HG03342 (cell line): ENCODE measurements at regions not wholly inside any gene's neighbourhood (a gene's known extent, or its start where the extent isn't known, plus 50 kb on each side); places are given as distances from the start of the nearest gene placed in this dataset.
"Not testable (repeated sequence)": the region's sequence is repeated elsewhere in the genome, so short reads cannot be mapped to it uniquely, and the experiment has no call there.

Experiments
- ATAC-seq: cut with Tn5 transposase; IDR thresholded peaks from one replicate; pipeline ENCODE4 v1.9.1; 2021; ENCODE audit warnings: mild to moderate bottlenecking, moderate library complexity; ENCODE audit not compliant: unreplicated experiment

DNA sequence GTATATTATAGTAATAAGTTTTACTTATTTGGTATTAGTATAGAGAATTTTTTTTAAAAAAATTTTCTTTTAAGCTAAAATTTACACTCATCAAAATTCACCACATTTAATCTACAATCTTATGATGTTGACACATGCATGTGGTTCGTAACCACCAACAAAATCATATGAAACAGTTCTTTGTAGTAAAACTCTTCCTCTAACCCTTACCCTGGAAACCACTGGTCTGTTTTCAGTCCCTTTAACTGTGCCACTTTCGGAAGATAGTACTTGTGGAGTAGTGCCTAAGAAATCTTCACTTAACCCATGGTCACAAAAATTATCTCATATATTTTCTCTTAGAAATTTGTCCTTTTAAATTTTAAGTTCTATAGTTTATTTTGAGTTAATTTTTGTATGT, 1498.8 kb downstream of the MAT2B start:
- no peak for ATAC-seq

DNA sequence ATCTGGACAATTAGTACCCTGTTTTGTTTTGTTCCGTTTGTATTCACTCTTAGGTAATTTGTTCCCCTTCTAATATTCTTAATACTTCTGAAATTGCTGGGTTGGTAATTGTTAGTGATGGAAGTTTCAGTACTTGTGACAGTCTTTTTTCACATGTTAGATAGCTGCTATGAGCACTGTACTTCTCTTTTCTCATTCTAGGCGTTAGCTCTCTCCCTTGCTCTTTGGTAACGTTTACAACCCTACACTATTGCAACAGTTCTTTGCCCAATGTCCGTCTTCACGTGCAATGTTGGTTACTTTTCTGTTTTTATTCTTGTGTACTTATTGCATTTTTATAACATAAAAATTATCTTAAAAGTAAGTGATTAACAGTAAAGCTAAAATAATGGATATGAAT, 1509.0 kb downstream of the MAT2B start:
- no peak for ATAC-seq

DNA sequence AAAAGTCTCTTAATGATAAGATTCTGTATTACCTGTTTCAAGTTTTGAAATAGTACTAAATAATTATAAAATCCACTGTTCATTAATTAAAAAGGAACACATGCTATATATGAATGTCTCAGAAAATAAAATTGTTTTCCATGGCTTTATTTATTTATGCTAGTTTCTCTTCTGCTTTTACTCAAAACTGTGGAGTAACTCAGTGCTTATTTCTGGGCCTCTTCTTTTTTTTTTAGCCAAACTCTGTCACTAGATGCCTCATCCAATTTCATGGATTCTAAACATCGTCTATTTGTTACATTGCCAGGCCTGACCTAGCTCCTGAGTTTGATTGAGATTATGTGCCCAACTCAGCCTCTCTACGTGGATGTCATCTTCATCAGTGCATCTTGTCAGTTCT, 1509.7 kb downstream of the MAT2B start:
- no peak for ATAC-seq

DNA sequence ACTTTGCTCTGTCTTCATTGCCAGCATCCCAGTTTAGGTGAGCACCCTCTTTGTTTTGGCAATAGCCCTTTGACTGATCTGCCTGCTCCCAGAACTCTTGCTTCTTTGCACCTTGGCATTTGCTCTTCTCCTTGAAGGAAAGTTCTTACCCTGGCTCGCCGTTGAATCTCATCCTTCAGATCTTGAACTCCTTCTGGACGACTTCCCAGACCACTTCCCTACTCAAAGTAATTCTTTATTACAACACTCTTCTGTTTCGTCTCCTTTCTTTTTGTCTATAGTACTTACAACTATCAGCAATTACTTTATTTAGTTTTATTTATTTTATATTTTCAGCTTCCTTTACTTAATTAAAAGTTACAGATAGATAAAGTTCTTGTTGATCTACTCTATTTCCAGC, 1510.1 kb downstream of the MAT2B start:
- no peak for ATAC-seq

DNA sequence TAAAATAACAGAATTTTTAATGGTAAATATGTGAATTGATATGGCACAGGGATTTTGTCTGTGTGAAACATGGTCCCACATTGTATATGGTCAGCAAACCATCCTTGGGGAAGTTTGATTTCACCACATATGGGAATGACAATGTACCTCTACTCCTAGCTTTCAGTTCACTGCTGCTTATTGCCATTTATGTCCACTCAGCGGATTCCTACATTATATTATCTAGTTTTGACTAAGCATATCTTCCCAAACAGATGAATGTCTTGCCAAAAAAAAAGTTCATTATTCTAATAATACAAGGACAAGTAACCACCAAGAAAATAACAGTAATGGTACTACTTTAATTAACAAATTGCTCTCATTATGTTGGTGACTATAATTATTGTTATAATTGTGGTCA, 1521.6 kb downstream of the MAT2B start:
- ATAC-seq, result no peak

DNA sequence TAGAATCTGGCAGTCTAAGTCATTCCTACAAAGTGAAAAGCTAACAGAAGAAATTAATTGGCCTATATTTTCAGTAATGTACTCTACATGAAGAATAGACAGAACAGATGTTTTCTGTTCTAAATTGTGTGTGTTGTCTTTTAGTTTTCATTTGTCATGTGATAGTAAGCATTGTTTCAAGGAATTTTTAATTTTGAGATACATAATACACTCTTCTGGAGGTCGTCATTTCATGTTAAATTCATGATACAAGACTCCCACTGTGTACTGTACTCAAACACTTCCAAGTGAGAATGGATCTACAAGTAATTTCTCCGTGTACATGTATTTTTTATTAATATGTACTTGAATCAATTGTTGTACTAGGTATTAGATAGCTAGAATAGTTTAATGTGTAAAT, 1522.9 kb downstream of the MAT2B start:
- no peak for ATAC-seq

DNA sequence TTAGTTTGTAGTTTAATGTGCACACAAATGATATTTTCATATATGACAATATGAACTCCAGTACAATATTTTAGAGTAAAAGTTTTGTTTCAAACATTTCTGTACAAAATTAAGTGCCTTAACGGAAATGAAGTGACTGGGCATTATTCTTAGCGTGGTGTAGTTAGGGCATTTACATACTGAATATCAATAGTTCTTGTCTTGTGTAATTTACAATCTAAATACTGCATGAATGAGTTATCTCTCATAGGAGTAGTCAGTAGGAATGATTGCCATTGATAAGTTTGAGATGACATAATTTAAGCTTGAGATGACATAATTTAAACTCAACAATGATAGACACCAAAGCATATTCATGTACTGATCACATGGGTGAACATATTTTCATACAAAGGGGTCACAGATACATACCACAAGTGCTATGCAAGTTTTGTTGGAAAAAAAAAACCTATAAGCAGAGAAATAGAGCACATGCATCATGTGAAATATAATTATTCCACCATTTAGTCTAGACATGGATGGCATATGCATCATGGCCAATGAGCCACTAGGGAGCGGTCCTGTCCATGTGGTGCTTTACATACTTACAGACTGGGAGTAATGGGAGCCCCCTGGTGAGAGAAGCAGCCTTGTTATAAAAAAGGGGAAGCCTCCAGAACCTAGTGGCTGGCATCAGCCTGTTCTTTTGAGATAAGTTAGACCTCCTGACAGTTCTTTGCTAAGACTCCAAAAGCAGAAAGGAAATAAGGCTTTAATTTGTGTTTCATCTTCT, 1523.9 kb downstream of the MAT2B start:
- no peak for ATAC-seq

DNA sequence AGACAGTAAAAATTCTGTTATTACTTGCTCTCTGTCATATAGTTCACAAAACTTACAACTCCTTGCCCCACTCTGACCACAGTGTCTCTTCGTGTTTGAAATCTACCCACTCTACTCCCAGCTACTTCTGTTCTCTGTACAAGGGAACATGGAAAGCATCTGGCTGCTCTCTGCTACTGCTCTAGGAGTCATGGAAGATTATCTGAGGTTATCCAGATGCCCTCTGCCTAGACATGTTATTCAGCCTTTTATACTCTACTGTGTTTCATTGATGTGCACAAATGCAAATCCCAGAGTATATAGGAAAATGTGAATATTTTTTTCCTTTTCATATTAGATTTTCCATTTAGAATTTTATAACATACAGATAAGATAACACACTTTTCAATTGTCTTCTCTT, 1525.6 kb downstream of the MAT2B start:
- no peak for ATAC-seq

DNA sequence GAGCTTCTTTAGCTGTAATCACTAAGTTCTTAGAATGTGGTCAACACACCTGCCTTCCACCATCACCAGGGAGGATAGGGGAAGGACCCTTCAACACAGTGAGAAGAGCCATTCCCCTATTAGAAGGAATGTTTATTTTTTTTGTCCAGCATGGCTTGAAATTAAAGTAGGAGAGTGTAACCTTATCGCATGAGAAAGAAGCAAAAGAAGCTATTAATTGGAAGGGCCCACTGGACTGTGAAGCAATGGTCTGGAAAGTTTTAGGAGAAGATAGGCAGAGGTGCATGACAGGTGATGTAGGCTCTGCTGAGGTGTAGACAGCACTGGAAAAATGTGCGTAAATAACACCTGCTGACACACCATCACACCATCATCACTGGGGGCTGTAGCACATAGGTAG, 1526.0 kb downstream of the MAT2B start:
- no peak for ATAC-seq

DNA sequence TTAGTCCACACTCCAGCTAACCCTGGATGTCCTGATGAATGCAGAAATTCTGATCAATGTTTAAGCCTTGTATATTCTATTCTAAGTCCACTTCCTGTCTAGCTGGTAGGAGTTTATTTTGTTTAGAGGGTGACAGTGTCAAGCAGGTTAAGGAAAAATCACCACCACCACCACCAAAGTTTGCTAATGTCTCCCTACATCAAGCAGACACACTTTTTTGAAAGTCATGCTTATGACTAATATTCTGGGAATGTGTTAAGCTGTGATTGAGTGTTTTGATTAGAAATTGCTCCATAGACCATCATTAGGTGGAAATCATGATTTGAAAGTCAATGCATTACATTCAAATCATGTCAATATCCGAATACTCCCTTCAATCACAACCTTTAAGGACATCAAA, 1530.1 kb downstream of the MAT2B start:
- ATAC-seq, result no peak

DNA sequence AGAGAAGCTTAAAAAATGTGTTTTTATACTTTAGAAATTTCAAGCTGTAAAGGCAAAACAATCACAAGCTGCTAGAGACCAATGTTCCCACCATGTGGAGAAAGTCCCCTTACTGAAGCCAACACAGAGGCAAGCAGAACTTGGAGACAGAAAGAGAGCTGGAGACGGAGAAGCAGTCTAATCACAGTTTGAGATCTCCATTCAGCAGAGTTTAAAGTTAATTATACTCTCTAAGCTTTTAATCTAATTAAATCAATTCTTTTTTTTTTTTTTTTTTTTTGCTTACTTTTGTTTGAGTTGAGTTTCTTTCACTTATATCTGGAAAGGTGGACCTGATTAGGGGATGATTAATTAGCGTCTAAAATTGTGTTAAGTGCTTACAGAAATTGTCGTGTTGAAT, 1534.3 kb downstream of the MAT2B start:
- ATAC-seq, result no peak

DNA sequence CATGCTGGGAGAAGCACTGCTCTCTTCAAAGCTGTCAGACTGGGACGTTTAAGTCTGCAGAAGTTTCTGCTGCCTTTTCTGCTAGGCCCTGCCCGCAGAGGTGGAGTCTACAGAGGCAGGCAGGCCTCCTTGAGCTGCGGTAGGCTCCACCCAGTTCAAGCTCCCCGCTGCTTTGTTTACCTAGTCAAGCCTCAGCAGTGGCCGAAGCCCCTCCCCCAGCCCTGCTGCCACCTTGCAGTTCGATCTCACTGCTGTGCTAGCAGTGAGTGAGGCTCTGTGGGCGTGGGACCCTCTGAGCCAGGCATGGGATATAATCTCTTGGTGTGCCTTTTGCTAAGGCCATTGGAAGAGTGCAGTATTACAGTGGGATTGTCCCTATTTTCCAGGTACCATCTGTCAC, 1540.5 kb downstream of the MAT2B start:
- not testable (repeated sequence) for ATAC-seq

DNA sequence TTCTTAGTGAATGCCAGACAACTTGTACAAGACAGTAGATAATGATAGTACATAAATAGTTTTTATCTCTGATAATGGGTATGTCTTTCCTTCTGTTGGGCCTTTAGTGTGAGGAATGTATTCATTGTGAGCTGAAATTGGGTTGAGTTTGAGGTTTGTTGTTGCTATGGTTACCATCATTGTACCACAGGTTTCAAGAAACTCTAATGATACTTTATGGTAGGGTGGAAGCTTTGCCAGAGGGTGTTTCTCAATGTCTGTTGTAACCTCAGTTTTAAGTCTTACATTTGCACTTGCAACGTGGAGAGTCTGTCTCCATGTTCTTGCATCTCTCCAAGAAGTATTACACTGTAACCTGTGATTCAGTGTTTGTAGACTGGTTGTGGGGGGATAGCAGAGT, 1550.1 kb downstream of the MAT2B start:
- ATAC-seq, result no peak

DNA sequence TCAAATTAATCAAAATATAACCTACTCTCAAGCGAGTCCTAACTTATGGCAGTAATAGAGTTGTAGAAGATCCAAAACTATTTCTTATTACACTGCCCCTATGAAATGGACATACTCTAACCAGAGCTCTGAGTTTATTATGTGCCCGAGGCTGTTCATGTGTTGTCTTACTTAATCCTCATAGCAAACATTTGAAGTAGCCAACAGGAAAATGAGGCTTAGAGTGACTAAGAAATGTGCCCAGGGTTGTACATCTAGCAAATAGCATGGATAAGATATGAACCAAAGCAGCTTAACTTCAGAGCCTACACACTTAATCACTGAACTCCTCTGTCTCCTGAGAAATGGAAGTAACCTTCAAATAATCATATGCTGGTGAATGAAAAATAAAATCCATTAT, 1551.7 kb downstream of the MAT2B start:
- no peak for ATAC-seq

DNA sequence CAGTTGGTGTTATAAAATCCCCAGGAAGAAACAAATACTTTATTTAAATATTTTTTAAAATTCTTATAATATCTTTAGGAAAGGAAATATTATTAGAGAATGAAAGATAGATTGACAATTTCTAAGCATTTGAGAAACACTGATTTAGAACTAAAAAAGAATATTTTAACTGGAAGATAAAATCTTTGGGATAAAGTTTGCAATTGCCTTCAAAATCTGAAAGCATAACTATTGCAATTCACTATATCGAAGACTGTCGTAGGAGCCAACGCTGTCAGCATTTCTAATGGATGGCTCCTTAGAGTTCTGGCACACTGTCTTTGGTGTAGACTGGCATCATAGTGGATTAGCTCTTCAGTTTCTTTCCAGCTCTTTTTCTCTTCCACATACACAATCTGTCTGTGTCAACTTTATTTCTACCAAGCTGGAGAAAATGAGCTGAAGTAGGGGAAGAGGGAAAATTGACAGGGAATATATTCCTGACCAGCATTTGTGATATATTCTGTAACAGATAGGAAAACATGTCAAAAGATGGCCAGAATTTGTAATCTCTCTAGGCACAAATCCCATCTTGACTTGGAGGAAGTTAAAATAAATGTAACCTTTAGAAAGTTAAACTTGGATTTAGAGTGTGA, 1561.4 kb downstream of the MAT2B start:
- no peak for ATAC-seq

DNA sequence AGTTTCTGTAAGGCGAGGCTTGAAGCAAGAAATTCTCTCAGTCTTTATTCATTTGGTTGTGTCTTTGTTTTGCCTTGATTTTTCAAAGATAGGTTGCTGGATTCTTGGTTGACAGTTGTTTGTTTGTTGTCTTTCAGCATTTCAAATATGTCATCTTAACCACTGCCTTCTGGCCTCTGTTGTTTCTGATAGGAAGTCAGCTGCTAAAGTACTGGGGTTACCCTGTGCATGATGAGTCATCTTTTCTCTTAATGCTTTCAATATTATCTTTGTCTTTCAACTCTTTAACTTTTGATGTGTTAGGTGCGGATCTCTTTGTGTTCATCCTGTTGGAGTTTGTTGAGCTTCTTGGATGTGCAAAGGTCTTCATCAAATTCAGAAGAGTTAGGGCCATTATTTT, 1571.3 kb downstream of the MAT2B start:
- ATAC-seq, result no peak

DNA sequence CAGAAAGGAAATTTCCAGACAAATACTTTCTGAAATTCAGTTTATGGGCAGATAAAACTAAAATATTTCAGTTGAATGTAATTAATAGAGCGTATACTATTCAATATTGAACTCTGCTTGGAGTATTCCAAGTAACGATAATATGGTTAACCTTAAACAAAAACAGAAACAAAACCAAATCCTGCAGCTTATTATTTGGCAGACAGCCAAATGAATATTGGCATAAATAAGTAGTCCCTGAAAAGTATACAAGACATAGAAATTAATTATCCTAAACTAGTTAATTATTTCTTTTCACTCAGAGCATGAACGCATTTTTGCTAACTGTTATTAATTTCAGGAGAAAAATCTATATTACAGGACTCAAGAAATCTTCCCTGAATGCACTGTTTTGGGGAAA, 1574.0 kb downstream of the MAT2B start:
- no peak for ATAC-seq

DNA sequence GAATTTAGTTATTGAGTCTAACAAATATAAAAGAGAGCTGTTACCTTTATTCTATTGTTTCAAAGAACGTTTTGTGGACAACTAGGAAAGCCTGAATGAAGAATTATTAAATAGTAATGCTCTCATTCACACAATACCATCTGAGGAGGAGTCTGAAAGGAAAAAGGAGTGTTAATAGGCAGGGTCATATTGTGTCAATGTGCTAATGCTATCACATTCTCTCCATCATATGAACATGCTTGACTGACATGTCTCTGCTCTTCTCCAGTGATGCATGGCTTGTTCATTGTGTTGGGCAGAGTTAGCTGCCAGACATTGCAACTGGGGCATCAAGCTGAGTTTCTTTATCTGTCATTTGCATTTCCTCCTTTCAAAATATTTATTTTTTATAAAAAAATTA, 1578.0 kb downstream of the MAT2B start:
- ATAC-seq, result no peak

DNA sequence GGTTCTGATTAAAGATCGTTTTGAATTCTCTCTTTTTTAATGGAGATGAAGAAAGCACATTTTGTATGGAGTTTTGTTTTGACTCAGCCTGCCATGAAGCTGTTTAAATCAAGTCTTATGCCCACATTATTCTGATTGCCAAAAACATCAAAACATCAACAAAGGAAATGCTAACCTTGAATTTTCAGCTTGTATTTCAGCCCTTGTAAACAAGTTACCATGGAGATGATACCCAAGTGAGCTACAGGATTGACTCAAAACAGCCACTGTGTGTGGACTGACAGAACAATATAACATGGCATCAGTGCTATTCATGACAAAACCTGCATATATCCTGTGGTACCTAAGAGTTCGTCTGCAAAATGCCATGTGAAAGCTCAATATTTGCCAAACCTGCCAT, 1581.0 kb downstream of the MAT2B start:
- no peak for ATAC-seq

DNA sequence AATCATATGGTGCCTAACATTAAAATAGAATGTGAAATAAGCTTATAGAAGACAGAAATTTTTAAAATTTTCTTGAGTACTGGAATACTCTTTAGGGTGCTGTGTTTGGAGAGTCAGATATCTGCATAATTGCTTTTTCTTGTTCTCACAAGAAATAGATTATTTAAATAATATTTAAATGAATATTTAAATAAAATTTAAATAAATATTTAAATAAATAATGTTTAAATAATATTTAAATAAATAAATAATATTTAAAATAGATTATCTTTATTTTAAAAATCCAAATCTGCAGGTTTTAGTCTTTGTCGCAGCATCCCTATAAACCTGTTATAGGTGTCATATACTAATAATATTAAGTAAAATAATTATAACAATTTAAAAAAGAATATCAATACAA, 1589.4 kb downstream of the MAT2B start:
- ATAC-seq, result no peak

DNA sequence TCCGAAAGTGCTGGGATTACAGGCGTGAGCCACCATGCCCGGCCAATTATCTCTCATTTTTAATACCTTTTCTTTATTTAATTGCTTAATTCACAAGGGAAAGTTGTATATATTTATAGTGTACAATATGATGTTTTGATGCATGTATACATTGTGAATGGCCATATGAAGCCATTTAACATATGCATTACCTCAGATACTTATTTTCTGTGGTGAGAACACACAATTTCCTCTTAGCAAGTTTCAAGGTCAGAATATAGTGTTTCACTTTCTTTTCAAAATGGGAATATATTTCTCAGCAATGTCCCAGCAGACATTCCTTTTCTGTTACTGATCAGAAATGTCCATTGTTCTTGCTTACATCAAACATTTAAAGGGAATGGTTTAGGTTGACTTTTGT, 1596.3 kb downstream of the MAT2B start:
- ATAC-seq, result no peak

DNA sequence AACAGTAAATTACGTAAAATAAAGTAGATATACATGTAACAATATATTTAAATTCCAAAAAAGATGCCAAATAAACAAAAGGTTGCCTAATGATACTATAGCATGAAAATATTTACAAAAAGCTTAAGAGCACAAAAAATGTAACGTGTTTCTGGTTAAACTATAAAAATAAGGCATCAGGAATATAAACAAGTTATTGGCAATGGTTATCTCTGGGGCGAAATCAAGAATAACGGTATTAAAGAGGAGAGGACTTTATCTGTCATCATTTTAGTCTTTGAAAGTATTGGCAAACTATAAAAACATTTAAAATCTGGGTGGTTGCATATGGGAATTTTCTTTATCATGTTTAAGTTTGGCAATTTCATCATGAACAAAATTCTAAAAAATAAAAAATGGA, 1599.2 kb downstream of the MAT2B start:
- no peak for ATAC-seq

DNA sequence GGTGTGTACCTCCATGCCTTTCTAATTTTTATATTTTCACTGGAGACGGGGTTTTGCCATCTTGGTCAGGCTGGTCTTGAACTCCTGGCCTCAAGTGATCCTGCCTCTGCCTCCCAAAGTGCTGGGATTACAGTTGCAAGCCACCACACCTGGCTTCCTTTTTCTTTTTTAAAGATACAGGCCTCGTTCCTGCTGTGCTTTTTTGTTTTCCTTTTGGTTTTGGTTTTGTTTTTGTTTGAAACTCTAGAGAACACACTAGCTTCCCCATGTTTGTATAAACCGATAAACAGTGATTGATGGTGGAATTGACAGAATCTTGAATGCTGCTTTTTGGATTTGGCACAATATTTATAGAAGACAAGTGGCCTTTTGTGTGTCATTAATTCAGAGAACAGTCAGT, 1603.4 kb downstream of the MAT2B start:
- ATAC-seq, result no peak
